Smooth muscle cell (in vitro differentiated cells): ENCODE measurements at regions not wholly inside any gene's neighbourhood (a gene's known extent, or its start where the extent isn't known, plus 50 kb on each side); places are given as distances from the start of the nearest gene placed in this dataset.
"Not testable (repeated sequence)": the region's sequence is repeated elsewhere in the genome, so short reads cannot be mapped to it uniquely, and the experiment has no call there.

Experiments used
- DNase-seq: peaks from one replicate; lab custom pipeline; 2025; ENCODE audit not compliant: unreplicated experiment; lab: John Stamatoyannopoulos, UW
- H2AFZ ChIP-seq: fragments of 200-600 bp; sonication (generic); 2 replicates; pipeline ENCODE4 v1.6.0; 2016; ENCODE audit warnings: antibody characterized with exemption, low read depth, mild to moderate bottlenecking
- H3F3A ChIP-seq: fragments of 200-600 bp; sonication (generic); 2 replicates; pipeline ENCODE4 v1.6.0; 2017; ENCODE audit warnings: antibody characterized with exemption, low read depth
- H3K27ac ChIP-seq: fragments of 200-600 bp; sonication (generic); 2 replicates; pipeline ENCODE4 v1.5.1; 2016; ENCODE audit warnings: low read depth, mild to moderate bottlenecking
- H3K27me3 ChIP-seq: fragments of 200-600 bp; sonication (generic); 2 replicates; pipeline ENCODE4 v1.6.1; 2016; ENCODE audit warnings: low read depth, mild to moderate bottlenecking
- H3K36me3 ChIP-seq: fragments of 200-600 bp; sonication (generic); 2 replicates; pipeline ENCODE4 v1.5.1; 2016; ENCODE audit warnings: low read depth
- H3K4me1 ChIP-seq: fragments of 200-600 bp; sonication (generic); 2 replicates; pipeline ENCODE4 v1.5.1; 2016; ENCODE audit warnings: low read depth
- H3K4me2 ChIP-seq: fragments of 200-600 bp; sonication (generic); 2 replicates; pipeline ENCODE4 v1.6.0; 2016; ENCODE audit warnings: mild to moderate bottlenecking
- H3K4me3 ChIP-seq: fragments of 200-600 bp; sonication (generic); 2 replicates; pipeline ENCODE4 v1.5.1; 2016; ENCODE audit warnings: mild to moderate bottlenecking
- H3K79me2 ChIP-seq: fragments of 200-600 bp; sonication (generic); 2 replicates; pipeline ENCODE4 v1.6.0; 2016; ENCODE audit warnings: low read depth, mild to moderate bottlenecking
- H3K9ac ChIP-seq: fragments of 200-600 bp; sonication (generic); 2 replicates; pipeline ENCODE4 v1.6.0; 2016; ENCODE audit warnings: low read depth
- H3K9me3 ChIP-seq: fragments of 200-600 bp; sonication (generic); replicated peaks from 2 replicates; pipeline ENCODE4 v1.5.1; 2016; ENCODE audit warnings: low read depth
- H4K20me1 ChIP-seq: fragments of 200-600 bp; sonication (generic); 2 replicates; pipeline ENCODE4 v1.6.0; 2016; ENCODE audit warnings: low read depth
- CTCF ChIP-seq: fragments of 200-600 bp; sonication (generic); IDR thresholded peaks from 2 replicates; pipeline ENCODE4 v1.5.1; 2017; ENCODE audit warnings: borderline replicate concordance, mild to moderate bottlenecking, antibody characterized with exemption; ENCODE audit not compliant: insufficient read depth, poor library complexity, severe bottlenecking
- WGBS: methylation state at CpG from one replicate; pipeline ENCODE4 v1.1.7; 2016; ENCODE audit warnings: low lambda C conversion rate; 5-methylcytosine and 5-hydroxymethylcytosine counted together

GRCh38 chr1:164456272-164456671 lies 102.7 kb upstream of the PBX1 start:
- Histone ChIP-seq H3K9me3 (peaks cover 4% of the 10 kb centered on the region), H3K36me3 (no peaks in the 10 kb centered on the region), H3K4me3 (no peak overlapping the region), H3K27ac (no peak overlapping the region), H3K27me3 (no peaks in the 10 kb centered on the region), H3K79me2 (no peaks in the 10 kb centered on the region), H3K4me1 (no peaks in the 10 kb centered on the region), H2AFZ (no peak overlapping the region), H3F3A (no peaks in the 10 kb centered on the region), H3K9ac (no peak overlapping the region), H4K20me1 (no peaks in the 10 kb centered on the region), H3K4me2 (no peak overlapping the region)
- TF ChIP-seq CTCF: no peak
- WGBS: 86% methylated on average over 1 of the region's 1 CpG
- DNase-seq: no peak

DNA sequence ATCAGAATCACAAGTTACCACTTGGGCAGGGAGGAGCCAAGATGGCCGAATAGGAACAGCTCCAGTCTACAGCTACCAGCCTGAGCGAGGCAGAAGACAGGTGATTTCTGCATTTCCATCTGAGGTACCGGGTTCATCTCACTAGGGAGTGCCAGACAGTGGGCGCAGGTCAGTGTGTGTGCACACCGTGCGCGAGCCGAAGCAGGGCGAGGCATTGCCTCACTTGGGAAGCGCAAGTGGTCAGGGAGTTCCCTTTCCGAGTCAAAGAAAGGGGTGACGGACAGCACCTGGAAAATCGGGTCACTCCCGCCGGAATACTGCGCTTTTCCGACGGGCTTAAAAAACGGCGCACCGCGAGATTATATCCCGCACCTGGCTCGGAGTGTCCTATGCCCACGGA lies 99.8 kb upstream of the PBX1 start:
- not testable (repeated sequence) for H3K4me1 ChIP-seq, H2AFZ ChIP-seq, H3K9me3 ChIP-seq, H3K27me3 ChIP-seq, H3K79me2 ChIP-seq, H3F3A ChIP-seq, H3K4me2 ChIP-seq, H3K27ac ChIP-seq, H3K4me3 ChIP-seq, H3K36me3 ChIP-seq, H4K20me1 ChIP-seq, DNase-seq, H3K9ac ChIP-seq
- 92% methylated on average over 25 of the region's 25 CpGs for WGBS

DNA sequence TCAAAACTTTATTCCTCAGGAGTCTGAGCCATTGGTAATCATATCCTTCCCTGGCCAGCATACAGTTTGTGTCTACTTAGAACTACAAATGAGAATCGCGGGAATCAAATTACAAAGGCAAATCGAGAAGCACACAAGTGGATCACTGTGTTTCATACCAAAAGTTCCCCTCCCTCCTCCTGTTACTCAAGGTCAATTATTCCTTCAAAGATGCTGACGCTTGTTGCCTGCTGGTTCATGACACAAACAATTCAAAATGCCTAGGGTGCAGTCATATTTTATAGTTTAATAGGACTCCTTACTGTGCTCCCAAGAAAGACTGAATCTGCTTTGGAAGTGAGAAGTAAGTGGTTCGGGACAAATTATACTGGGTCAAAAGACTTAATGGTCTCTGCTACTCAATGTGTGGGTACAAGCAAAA lies 93.0 kb upstream of the PBX1 start:
- 93% methylated on average over 5 of the region's 5 CpGs for WGBS
- Histone ChIP-seq H3K79me2 (no peaks in the 10 kb centered on the region), H2AFZ (no peak overlapping the region), H3F3A (no peaks in the 10 kb centered on the region), H3K36me3 (no peaks in the 10 kb centered on the region), H3K27ac (no peak overlapping the region), H3K4me2 (no peak overlapping the region), H3K4me1 (no peaks in the 10 kb centered on the region), H3K9me3 (no peaks in the 10 kb centered on the region), H3K4me3 (no peak overlapping the region), H3K9ac (no peak overlapping the region), H3K27me3 (no peaks in the 10 kb centered on the region), H4K20me1 (no peaks in the 10 kb centered on the region)
- DNase-seq: no peak
- no peak for TF ChIP-seq CTCF

DNA sequence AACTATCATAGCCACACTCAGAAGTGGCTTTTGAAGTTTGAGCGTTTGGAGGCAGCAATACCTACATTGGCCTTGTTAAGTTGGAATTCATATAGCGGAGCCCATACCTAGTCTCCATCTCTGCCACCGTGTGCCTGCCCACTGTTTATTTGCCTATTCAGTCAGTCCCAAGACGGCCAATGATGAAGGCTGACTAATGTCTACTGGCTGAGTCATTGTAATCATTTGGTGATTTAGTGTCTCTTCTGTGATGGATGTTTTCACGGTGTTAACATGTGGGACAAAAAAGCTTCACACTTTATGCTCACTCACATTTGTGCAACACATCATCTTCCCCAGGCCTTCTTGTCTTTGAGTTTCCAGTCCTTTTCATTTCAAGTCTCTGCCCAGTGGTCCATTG lies 92.6 kb upstream of the PBX1 start:
- 59% methylated on average over 5 of the region's 5 CpGs for WGBS
- Histone ChIP-seq H3K9me3 (no peaks in the 10 kb centered on the region), H3K27ac (no peak overlapping the region), H3K4me1 (no peaks in the 10 kb centered on the region), H4K20me1 (no peaks in the 10 kb centered on the region), H2AFZ (no peak overlapping the region), H3K79me2 (no peaks in the 10 kb centered on the region), H3K4me2 (no peak overlapping the region), H3K4me3 (no peak overlapping the region), H3K36me3 (no peaks in the 10 kb centered on the region), H3F3A (no peaks in the 10 kb centered on the region), H3K9ac (no peak overlapping the region), H3K27me3 (no peaks in the 10 kb centered on the region)
- DNase-seq: no peak
- TF ChIP-seq CTCF: no peak
